Uterus (tissue), 2 donors: ENCODE measurements at regions not wholly inside any gene's neighbourhood (a gene's known extent, or its start where the extent isn't known, plus 50 kb on each side); places are given as distances from the start of the nearest gene placed in this dataset.

ENCODE experiments used
- POLR2A ChIP-seq, 2 donors: fragments of 450-650 bp; IDR thresholded peaks; one replicate each; pipeline ENCODE4 v1.6.1; 2016; ENCODE audit warnings: antibody characterized with exemption in 2 of 2, mild to moderate bottlenecking in 1 of 2, moderate library complexity in 1 of 2
- TF ChIP-seq, protein P1 (sequence below), 4 experiments: fragments of 200-600 bp in 2 of 4; fragments of 450-650 bp in 2 of 4; sonication (generic) in 2 of 4; IDR thresholded peaks; one replicate each; pipeline ENCODE4 v1.5.1; 2016 to 2019; ENCODE audit warnings: antibody characterized with exemption in 4 of 4, mild to moderate bottlenecking in 2 of 4, moderate library complexity in 1 of 4

DNA sequence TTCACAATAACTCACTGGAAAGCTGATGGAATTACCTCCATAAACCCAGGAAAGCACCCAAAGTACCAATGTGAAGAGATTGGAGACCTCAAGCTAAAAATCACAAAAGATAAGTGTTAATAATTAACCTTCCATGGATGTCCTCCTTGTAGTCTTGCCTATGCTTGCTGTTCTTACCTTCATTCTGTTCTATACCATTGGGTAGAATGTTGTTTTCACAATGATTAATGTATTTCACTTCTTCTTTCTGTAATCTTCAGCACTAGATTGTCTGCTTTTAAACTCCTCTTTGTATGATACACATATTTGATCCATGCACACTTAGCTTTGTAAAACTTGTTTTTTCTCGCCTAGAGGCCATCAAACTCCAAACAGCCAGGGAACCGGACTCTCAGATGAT is 570.3 kb downstream of the RAPGEF2 start:
- TF ChIP-seq, protein P1, sequence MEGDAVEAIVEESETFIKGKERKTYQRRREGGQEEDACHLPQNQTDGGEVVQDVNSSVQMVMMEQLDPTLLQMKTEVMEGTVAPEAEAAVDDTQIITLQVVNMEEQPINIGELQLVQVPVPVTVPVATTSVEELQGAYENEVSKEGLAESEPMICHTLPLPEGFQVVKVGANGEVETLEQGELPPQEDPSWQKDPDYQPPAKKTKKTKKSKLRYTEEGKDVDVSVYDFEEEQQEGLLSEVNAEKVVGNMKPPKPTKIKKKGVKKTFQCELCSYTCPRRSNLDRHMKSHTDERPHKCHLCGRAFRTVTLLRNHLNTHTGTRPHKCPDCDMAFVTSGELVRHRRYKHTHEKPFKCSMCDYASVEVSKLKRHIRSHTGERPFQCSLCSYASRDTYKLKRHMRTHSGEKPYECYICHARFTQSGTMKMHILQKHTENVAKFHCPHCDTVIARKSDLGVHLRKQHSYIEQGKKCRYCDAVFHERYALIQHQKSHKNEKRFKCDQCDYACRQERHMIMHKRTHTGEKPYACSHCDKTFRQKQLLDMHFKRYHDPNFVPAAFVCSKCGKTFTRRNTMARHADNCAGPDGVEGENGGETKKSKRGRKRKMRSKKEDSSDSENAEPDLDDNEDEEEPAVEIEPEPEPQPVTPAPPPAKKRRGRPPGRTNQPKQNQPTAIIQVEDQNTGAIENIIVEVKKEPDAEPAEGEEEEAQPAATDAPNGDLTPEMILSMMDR (IDR thresholded peaks at IDR 0.05): no peak
- no peak for TF ChIP-seq POLR2A (IDR thresholded peaks at IDR 0.05)
